ENCODE measurements at regions not wholly inside any gene's neighbourhood (a gene's known extent, or its start where the extent isn't known, plus 50 kb on each side); places are given as distances from the start of the nearest gene placed in this dataset.

DNA sequence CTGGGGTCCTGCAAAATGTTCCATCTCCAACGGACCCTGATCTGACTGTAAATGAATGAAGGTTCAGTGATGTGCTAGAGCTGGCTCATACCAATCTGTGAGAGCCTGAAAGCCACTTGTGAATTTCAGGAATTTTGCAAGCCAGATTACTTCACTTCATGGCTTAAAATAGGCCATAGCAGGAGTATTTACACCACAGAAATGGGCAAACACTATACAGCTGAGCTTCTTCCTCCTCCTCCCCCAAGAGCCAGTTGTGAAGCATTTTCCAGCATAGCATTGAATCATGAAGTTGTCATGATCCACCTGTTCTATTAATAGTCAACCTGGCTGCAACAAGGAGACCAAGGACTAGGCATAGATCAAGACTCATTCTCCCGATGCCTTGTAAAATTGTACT, 141.3 kb upstream of the RASSF8 start:
- H3K4me3 ChIP-seq: no peak overlapping the region
- no peaks in the 10 kb centered on the region for H3K36me3 ChIP-seq (ENCODE audit: low read depth, missing control alignments)
- no peaks in the 10 kb centered on the region for H3K4me1 ChIP-seq
- no peak overlapping the region for H3K27ac ChIP-seq
- no peaks in the 10 kb centered on the region for H3K27me3 ChIP-seq
- intact Hi-C loops (cut with DNase I; ENCODE audit: low total_unique reads): no loop called here
- TF ChIP-seq POLR2A (IDR thresholded peaks at IDR 0.05): no peak
- TF ChIP-seq, protein P1, sequence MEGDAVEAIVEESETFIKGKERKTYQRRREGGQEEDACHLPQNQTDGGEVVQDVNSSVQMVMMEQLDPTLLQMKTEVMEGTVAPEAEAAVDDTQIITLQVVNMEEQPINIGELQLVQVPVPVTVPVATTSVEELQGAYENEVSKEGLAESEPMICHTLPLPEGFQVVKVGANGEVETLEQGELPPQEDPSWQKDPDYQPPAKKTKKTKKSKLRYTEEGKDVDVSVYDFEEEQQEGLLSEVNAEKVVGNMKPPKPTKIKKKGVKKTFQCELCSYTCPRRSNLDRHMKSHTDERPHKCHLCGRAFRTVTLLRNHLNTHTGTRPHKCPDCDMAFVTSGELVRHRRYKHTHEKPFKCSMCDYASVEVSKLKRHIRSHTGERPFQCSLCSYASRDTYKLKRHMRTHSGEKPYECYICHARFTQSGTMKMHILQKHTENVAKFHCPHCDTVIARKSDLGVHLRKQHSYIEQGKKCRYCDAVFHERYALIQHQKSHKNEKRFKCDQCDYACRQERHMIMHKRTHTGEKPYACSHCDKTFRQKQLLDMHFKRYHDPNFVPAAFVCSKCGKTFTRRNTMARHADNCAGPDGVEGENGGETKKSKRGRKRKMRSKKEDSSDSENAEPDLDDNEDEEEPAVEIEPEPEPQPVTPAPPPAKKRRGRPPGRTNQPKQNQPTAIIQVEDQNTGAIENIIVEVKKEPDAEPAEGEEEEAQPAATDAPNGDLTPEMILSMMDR (IDR thresholded peaks at IDR 0.05): no peak
- H3K9me3 ChIP-seq: no peaks in the 10 kb centered on the region
- WGBS, 2 donors: 95 to 98% methylated on average over 2 of the region's 2 CpGs
- no peak for DNase-seq

DNA sequence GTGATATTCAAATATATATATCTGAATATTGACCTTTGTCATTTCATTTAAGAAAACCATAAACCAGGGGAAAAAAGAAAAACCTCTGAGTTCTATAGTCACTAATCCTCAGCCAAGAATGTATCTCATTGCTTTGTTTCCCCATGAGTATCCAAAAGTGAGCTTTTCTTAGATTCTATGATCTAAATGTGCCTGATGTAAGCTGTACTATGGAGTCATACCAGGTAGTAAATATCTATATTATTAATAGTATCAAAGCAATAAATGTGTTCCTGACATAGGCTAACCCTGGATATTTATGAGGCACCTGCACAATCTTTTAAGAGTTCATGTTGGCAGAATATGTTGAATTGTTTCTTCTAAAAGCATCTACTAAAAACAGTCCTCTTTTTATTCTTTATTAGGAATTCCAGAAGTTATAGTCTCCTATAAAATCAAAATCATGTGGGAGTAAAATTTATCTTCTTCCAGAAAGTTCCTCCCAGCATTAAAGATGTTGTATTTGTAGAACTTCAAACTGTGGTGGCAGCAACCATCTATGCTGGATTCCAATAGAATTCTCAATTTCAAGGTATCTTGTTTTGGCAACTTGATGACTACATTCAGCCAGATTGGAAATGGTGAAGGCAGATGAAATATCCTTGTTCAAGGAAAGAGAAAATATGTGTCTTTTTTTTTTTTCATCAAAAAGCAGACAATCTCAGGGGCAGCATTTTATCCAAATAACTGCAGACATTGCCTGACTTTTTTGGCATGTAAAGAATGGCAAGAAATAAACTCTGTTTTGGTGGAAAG, 139.7 kb upstream of the RASSF8 start:
- intact Hi-C loops (cut with DNase I; ENCODE audit: low total_unique reads): no loop called here
- TF ChIP-seq, protein P1 (IDR thresholded peaks at IDR 0.05): no peak
- no peak for TF ChIP-seq POLR2A (IDR thresholded peaks at IDR 0.05)
- H3K27me3 ChIP-seq: no peaks in the 10 kb centered on the region
- H3K4me1 ChIP-seq: peaks cover 6% of the 10 kb centered on the region
- H3K9me3 ChIP-seq: no peaks in the 10 kb centered on the region
- no peaks in the 10 kb centered on the region for H3K36me3 ChIP-seq (ENCODE audit: low read depth, missing control alignments)
- H3K27ac ChIP-seq: no peak overlapping the region
- no peak overlapping the region for H3K4me3 ChIP-seq
- no peak for DNase-seq

DNA sequence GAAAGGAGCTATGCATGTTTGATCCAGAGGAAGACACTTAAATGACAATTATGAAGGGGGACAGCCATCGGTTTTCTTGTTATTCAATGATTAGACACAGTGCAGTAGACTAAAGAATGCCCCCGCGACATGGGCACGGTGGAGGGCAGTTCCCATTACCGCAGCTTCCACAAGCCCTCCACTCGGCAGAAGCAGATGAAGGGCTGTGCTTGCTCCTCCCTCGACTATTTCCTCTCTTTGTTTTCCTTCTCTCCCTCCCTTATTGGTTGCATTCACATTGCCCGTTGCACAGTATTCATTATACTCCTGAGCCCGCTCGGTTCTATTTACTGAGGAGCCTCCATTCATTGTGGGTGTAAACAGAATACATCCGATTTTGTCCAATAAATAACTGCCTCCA, 138.8 kb upstream of the RASSF8 start:
- Histone ChIP-seq H3K4me1 (peaks cover 10% of the 10 kb centered on the region), H3K27me3 (no peaks in the 10 kb centered on the region), H3K27ac (no peak overlapping the region), H3K4me3 (no peak overlapping the region), H3K9me3 (no peaks in the 10 kb centered on the region), H3K36me3 (ENCODE audit: low read depth, missing control alignments) (no peaks in the 10 kb centered on the region)
- no peak for DNase-seq
- WGBS, 2 donors: 78 to 90% methylated on average over 11 of the region's 11 CpGs
- intact Hi-C loops (cut with DNase I; ENCODE audit: low total_unique reads): no loop called here
- TF ChIP-seq POLR2A (IDR thresholded peaks at IDR 0.05): no peak
- TF ChIP-seq, protein P1 (IDR thresholded peaks at IDR 0.05): no peak

DNA sequence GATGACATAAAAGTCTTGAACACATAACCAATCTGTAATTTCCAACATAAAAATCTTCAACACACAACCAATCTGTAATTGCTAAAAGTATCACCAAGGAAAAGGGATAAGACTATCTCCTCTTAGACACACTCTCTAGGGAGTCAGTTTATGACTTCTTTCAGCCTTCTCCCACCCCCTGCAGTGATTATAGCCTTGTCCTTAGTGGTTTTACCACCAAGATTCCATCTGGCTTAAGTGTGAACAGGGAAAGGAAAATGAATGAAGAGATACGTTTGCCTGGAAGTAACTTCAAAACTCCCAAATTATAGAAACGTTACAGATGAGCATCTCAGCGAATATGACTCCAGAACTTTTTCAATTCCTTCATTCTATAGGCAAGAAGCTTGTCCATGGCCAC, 136.2 kb upstream of the RASSF8 start:
- TF ChIP-seq POLR2A (IDR thresholded peaks at IDR 0.05): no peak
- Histone ChIP-seq H3K27me3 (no peaks in the 10 kb centered on the region), H3K36me3 (ENCODE audit: low read depth, missing control alignments) (no peaks in the 10 kb centered on the region), H3K9me3 (no peaks in the 10 kb centered on the region), H3K27ac (no peak overlapping the region), H3K4me1 (peaks cover 10% of the 10 kb centered on the region), H3K4me3 (no peak overlapping the region)
- intact Hi-C loops (cut with DNase I; ENCODE audit: low total_unique reads): no loop called here
- 90 to 93% methylated on average over 3 of the region's 3 CpGs for WGBS, 2 donors
- DNase-seq: no peak

DNA sequence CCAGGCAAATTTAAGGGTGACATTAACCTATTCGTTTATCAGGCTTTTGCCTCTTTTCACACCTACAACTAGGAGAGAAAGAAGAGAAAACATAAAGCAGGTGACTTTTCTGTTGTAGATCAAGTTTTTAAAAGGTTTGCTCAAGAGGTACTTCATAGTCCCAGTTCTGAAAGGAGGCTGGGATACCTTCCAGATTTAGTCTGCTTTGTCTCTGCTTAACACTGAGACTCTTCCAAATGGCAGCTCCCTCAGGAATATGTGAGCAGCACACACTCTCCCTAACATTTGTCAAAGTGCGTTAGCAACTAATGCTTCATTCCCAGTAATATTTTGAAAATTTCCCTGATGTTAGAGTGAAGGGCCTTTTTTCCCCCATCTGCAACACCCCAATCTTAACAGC, 133.7 kb upstream of the RASSF8 start:
- TF ChIP-seq POLR2A (IDR thresholded peaks at IDR 0.05): no peak
- TF ChIP-seq, protein P1 (IDR thresholded peaks at IDR 0.05): no peak
- DNase-seq: peak; percentile 34
- Histone ChIP-seq H3K4me3 (no peak overlapping the region), H3K36me3 (ENCODE audit: low read depth, missing control alignments) (no peaks in the 10 kb centered on the region), H3K27ac (peak overlapping the region in 1 of 2 donors; percentile 7), H3K9me3 (no peaks in the 10 kb centered on the region), H3K27me3 (no peaks in the 10 kb centered on the region), H3K4me1 (peaks cover 16% of the 10 kb centered on the region)
- WGBS, 2 donors: 54 to 65% methylated on average over 2 of the region's 2 CpGs
- intact Hi-C loops (cut with DNase I; ENCODE audit: low total_unique reads): no loop called here

All from testis (tissue), 2 donors.